ENCODE measurements at regions not wholly inside any gene's neighbourhood (a gene's known extent, or its start where the extent isn't known, plus 50 kb on each side); places are given as distances from the start of the nearest gene placed in this dataset.

DNA sequence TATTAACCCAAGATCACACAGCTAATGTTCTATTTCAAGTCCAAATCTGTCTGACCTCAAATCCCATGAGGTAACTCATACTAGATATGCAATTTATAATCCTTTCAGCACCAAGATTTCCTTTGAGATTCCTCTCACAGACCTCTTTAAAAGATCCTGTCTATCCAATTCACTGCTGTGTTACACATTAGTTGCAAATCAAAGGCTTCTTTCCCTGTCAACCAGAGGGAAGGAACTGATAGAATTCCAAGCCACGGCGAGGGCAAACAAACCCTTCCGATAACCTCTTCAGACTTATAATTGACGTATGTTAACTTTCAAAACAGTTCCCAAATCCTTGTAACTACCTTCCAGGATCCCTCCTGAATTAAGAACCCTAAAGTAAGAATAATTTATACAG, 168.9 kb downstream of the DRD1 start:
- intact Hi-C loops (cut with micrococcal nuclease) = no loop called here
- POLR2A ChIA-PET = no interaction called here
- Mint-ChIP-seq H3K9me3 (no peaks in the 10 kb centered on the region), H3K4me1 (ENCODE audit: low read depth) (no peaks in the 10 kb centered on the region), H3K4me3 (no peak overlapping the region), H3K27ac (no peak overlapping the region), H3K36me3 (no peaks in the 10 kb centered on the region), H3K27me3 (peaks cover 5% of the 10 kb centered on the region)
- no peak for DNase-seq
- CTCF ChIA-PET = no interaction called here

DNA sequence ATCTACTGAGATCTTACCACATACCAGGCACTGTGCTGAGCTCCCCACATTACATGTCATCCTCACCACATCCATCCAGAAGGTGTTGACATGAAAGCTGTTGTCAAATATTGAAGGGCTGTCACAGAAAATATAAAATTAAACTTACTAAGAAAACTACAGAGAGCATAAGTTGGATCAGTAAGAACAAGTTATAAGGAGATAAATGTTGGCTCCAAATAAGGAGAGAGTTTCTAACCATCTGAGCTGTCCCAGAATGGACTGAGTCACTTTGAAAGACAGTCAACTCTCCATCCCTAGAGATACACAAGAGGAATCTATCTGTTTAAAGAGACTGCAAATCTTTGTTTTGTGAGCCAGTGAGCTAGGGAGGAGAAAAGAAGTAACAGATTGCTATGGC, 169.8 kb downstream of the DRD1 start:
- no peaks in the 10 kb centered on the region for H3K9me3 Mint-ChIP-seq
- no peaks in the 10 kb centered on the region for H3K36me3 Mint-ChIP-seq
- H3K4me3 Mint-ChIP-seq = no peak overlapping the region
- intact Hi-C loops (cut with micrococcal nuclease) = no loop called here
- no peak overlapping the region for H3K27ac Mint-ChIP-seq
- H3K27me3 Mint-ChIP-seq = peaks cover 4% of the 10 kb centered on the region
- no peak for DNase-seq
- ChIA-PET POLR2A (no interaction called here), CTCF (no interaction called here)
- H3K4me1 Mint-ChIP-seq (ENCODE audit: low read depth) = no peaks in the 10 kb centered on the region

DNA sequence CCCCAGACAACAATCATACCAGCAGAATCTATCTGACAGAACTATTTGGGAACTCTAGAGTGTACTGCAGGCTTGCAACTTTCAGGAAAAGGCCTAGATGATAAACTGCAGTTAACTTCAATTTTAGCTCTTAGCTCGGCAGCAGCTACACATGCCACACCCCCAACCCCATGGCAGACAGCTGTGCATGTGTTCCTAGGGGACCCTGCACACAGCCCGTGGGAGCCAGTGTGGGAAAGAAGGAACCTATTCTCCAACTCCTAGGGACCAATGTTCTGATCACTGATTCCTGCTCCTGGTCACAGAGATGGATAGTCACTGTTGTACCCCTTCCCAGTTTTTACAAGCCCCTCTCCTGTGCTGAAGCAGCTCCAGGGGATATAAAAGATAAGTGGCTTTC, 179.6 kb downstream of the DRD1 start:
- Mint-ChIP-seq H3K9me3 (peaks cover 5% of the 10 kb centered on the region), H3K36me3 (no peaks in the 10 kb centered on the region), H3K4me1 (ENCODE audit: low read depth) (no peaks in the 10 kb centered on the region), H3K27me3 (peaks cover 20% of the 10 kb centered on the region), H3K4me3 (no peak overlapping the region), H3K27ac (no peak overlapping the region)
- intact Hi-C loops (cut with micrococcal nuclease) = no loop called here
- DNase-seq = no peak
- CTCF ChIA-PET = no interaction called here
- POLR2A ChIA-PET = no interaction called here

DNA sequence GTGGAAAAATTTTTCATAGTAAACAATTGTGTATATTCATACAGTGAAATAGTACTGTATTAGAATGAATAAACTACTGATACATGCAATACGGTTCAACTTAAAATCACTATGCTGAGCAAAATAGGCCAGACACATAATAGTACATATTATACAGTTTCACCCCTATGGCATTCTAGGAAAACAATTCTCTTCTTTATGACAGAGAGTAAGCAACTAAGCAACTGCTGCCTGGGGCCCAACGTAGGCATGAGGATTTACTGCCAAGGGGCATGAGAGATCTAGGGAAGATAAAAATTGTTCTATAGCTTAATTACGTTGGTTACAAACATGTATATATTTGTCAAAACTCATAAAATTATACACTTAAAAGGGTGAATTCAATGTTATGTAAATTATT, 180.2 kb downstream of the DRD1 start:
- POLR2A ChIA-PET = no interaction called here
- peaks cover 20% of the 10 kb centered on the region for H3K27me3 Mint-ChIP-seq
- no peak overlapping the region for H3K4me3 Mint-ChIP-seq

GRCh38 chr5:175261526-175261925, 182.5 kb downstream of the DRD1 start:
- intact Hi-C loops (cut with micrococcal nuclease) = no loop called here
- H3K4me3 Mint-ChIP-seq = no peak overlapping the region
- H3K4me1 Mint-ChIP-seq (ENCODE audit: low read depth) = peaks cover 4% of the 10 kb centered on the region
- no peaks in the 10 kb centered on the region for H3K36me3 Mint-ChIP-seq
- CTCF ChIA-PET = no interaction called here
- peaks cover 5% of the 10 kb centered on the region for H3K9me3 Mint-ChIP-seq
- no peak for DNase-seq
- no peak overlapping the region for H3K27ac Mint-ChIP-seq
- POLR2A ChIA-PET = no interaction called here
- peaks cover 15% of the 10 kb centered on the region for H3K27me3 Mint-ChIP-seq

More for the DNA sequence above, 180.2 kb downstream of the DRD1 start:
- Mint-ChIP-seq H3K27ac (no peak overlapping the region), H3K36me3 (no peaks in the 10 kb centered on the region), H3K9me3 (peaks cover 5% of the 10 kb centered on the region), H3K4me1 (ENCODE audit: low read depth) (no peaks in the 10 kb centered on the region)
- intact Hi-C loops (cut with micrococcal nuclease) = no loop called here
- no peak for DNase-seq
- CTCF ChIA-PET = no interaction called here

GRCh38 chr5:175261037-175261436, 182.9 kb downstream of the DRD1 start:
- intact Hi-C loops (cut with micrococcal nuclease) = no loop called here
- no peak overlapping the region for H3K27ac Mint-ChIP-seq
- H3K4me1 Mint-ChIP-seq (ENCODE audit: low read depth) = peaks cover 4% of the 10 kb centered on the region
- no peak overlapping the region for H3K4me3 Mint-ChIP-seq
- POLR2A ChIA-PET = no interaction called here
- no peak for DNase-seq
- CTCF ChIA-PET = no interaction called here
- peaks cover 15% of the 10 kb centered on the region for H3K27me3 Mint-ChIP-seq
- H3K36me3 Mint-ChIP-seq = no peaks in the 10 kb centered on the region
- H3K9me3 Mint-ChIP-seq = peaks cover 5% of the 10 kb centered on the region

DNA sequence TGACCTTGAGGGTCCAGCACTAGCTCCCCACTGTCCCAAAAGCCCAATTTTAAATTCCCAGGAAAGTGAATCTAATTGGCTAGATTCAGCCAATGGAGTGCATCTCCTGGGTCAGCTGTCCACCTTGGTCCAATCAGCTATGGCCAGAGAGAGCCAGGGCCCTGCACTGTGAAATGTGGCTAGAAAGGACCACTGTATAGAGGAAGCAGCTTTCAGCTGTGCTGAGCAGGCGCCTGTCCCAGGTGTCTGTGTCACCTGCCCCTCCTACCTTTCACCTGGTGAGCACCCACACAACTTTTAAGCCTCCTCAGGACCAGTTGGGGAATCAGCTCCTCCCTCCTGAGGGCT, 186.2 kb downstream of the DRD1 start:
- no peak for DNase-seq
- H3K36me3 Mint-ChIP-seq = no peaks in the 10 kb centered on the region
- intact Hi-C loops (cut with micrococcal nuclease) = no loop called here
- peaks cover 3% of the 10 kb centered on the region for H3K9me3 Mint-ChIP-seq
- no peak overlapping the region for H3K27ac Mint-ChIP-seq
- H3K27me3 Mint-ChIP-seq = peaks cover 11% of the 10 kb centered on the region
- H3K4me3 Mint-ChIP-seq = no peak overlapping the region
- ChIA-PET CTCF (no interaction called here), POLR2A (no interaction called here)
- peaks cover 8% of the 10 kb centered on the region for H3K4me1 Mint-ChIP-seq (ENCODE audit: low read depth)

- peaks cover 8% of the 10 kb centered on the region for H3K4me1 Mint-ChIP-seq (ENCODE audit: low read depth)
- POLR2A ChIA-PET = no interaction called here
- H3K9me3 Mint-ChIP-seq = no peaks in the 10 kb centered on the region
- CTCF ChIA-PET = interaction anchor here (0.8 kb wide), 1 partner anchor 16 kb away, joined by 3 read pairs; no protein-coding TSS in a partner anchor
- H3K27ac Mint-ChIP-seq = no peak overlapping the region
- no peak overlapping the region for H3K4me3 Mint-ChIP-seq
- H3K27me3 Mint-ChIP-seq = peaks cover 11% of the 10 kb centered on the region
- intact Hi-C loops (cut with micrococcal nuclease) = no loop called here
- H3K36me3 Mint-ChIP-seq = no peaks in the 10 kb centered on the region
- no peak for DNase-seq
Observed at GRCh38 chr5:175257128-175257846, 186.7 kb downstream of the DRD1 start.

DNA sequence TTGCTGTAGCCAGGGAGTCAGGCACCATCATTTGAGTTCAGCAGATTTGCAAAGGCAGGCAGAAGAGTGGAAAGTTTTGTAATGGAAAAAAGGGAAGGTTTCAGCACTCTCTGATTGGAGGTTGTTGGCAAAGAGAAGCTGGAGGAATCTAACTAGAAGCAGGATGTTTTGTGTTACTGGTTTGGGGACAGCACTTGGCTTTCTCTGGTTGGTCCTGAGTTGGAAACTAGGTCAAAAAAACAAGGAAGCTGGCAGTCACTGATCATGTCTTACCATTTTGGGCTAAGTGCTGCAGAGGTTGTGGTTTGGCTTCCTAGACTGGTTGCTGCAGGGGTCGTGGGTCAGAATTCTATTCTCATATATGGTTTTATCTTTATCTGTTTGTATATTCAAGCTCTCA, 189.8 kb downstream of the DRD1 start:
- no peak overlapping the region for H3K27ac Mint-ChIP-seq
- POLR2A ChIA-PET = no interaction called here
- H3K9me3 Mint-ChIP-seq = no peaks in the 10 kb centered on the region
- H3K27me3 Mint-ChIP-seq = peaks cover 1% of the 10 kb centered on the region
- CTCF ChIA-PET = no interaction called here
- DNase-seq = no peak
- H3K4me3 Mint-ChIP-seq = no peak overlapping the region
- intact Hi-C loops (cut with micrococcal nuclease) = no loop called here
- peaks cover 8% of the 10 kb centered on the region for H3K4me1 Mint-ChIP-seq (ENCODE audit: low read depth)
- no peaks in the 10 kb centered on the region for H3K36me3 Mint-ChIP-seq

DNA sequence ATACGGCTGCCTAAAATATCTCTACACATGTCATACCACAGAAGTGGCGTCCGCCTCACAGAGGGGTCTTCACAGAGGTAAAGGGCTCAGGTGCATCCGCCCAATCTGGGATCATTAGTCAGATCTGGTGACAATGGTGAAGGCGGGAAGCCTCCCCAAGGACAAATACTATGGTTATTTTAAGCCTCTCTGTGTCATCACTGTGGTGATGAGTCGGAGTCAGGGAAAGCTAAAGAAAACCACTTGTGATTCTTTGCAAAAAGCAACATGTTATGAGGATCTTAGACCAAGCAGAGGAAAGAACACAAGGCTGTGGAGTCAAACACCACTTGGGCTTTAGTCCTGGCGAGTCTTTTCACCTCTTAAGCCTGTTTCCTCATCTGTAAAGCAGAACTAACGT, 190.4 kb downstream of the DRD1 start:
- Mint-ChIP-seq H3K36me3 (no peaks in the 10 kb centered on the region), H3K27ac (no peak overlapping the region), H3K4me3 (no peak overlapping the region), H3K27me3 (peaks cover 4% of the 10 kb centered on the region), H3K4me1 (ENCODE audit: low read depth) (peaks cover 8% of the 10 kb centered on the region), H3K9me3 (no peaks in the 10 kb centered on the region)
- CTCF ChIA-PET = no interaction called here
- no peak for DNase-seq
- POLR2A ChIA-PET = no interaction called here
- intact Hi-C loops (cut with micrococcal nuclease) = no loop called here

GRCh38 chr5:175252234-175252805, 191.7 kb downstream of the DRD1 start:
- Mint-ChIP-seq H3K4me1 (ENCODE audit: low read depth) (peaks cover 10% of the 10 kb centered on the region), H3K27ac (no peak overlapping the region), H3K4me3 (no peak overlapping the region), H3K36me3 (no peaks in the 10 kb centered on the region), H3K9me3 (no peaks in the 10 kb centered on the region), H3K27me3 (peaks cover 9% of the 10 kb centered on the region)
- intact Hi-C loops (cut with micrococcal nuclease) = no loop called here
- DNase-seq = no peak
- CTCF ChIA-PET = no interaction called here
- POLR2A ChIA-PET = no interaction called here

DNA sequence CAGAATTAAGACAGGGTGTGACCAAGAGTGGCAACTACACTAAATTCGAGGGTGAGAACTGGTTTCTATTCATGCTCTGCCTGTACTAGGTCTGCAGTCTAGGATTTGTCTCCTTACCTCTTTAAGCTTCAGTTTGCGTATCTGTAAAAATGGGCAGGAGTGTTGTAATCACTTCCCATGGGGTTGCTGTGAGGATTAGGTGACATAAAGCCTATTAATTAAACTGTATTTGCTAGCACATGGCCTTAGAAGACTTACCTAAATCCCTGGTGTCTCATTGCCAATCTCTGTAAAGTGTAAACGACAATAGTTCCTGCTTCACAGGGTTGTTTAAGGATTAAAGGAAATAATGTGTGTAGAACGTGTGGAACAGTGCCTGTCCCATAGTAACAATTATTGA, 193.6 kb downstream of the DRD1 start:
- no peak overlapping the region for H3K27ac Mint-ChIP-seq
- H3K4me1 Mint-ChIP-seq (ENCODE audit: low read depth) = peaks cover 23% of the 10 kb centered on the region
- intact Hi-C loops (cut with micrococcal nuclease) = no loop called here
- H3K4me3 Mint-ChIP-seq = no peak overlapping the region
- H3K36me3 Mint-ChIP-seq = no peaks in the 10 kb centered on the region
- no peak for DNase-seq
- no peaks in the 10 kb centered on the region for H3K9me3 Mint-ChIP-seq
- ChIA-PET POLR2A (no interaction called here), CTCF (no interaction called here)
- H3K27me3 Mint-ChIP-seq = peaks cover 11% of the 10 kb centered on the region

- CTCF ChIA-PET = no interaction called here
- Mint-ChIP-seq H3K4me1 (ENCODE audit: low read depth) (peaks cover 19% of the 10 kb centered on the region), H3K27ac (no peak overlapping the region), H3K9me3 (no peaks in the 10 kb centered on the region), H3K4me3 (no peak overlapping the region), H3K27me3 (peaks cover 18% of the 10 kb centered on the region), H3K36me3 (no peaks in the 10 kb centered on the region)
- intact Hi-C loops (cut with micrococcal nuclease) = loop anchor here (10.0 kb wide), 1 partner anchor 216 kb away; no protein-coding TSS in a partner anchor
- DNase-seq = no peak
- POLR2A ChIA-PET = no interaction called here
Observed at GRCh38 chr5:175248416-175248905, 195.5 kb downstream of the DRD1 start.

All from activated CD4-positive, alpha-beta memory T cell treated with anti-CD3 and anti-CD28 coated beads for 36 hours (primary cell).